HFFc6 (cell line): ENCODE measurements at regions not wholly inside any gene's neighbourhood (a gene's known extent, or its start where the extent isn't known, plus 50 kb on each side); places are given as distances from the start of the nearest gene placed in this dataset.
"Not testable (repeated sequence)": the region's sequence is repeated elsewhere in the genome, so short reads cannot be mapped to it uniquely, and the experiment has no call there.

Experiments
- DNase-seq: peaks from one replicate; pipeline ENCODE4 v3.0.0-alpha.2; 2018
- H3K27ac Mint-ChIP-seq: 2 replicates; pipeline ENCODE4 v1.8.0; 2020; ENCODE audit warnings: mild to moderate bottlenecking, mixed read lengths
- H3K27me3 Mint-ChIP-seq: 2 replicates; pipeline ENCODE4 v1.8.0; 2021; ENCODE audit warnings: mild to moderate bottlenecking, moderate library complexity, mixed read lengths; ENCODE audit not compliant: insufficient read depth
- H3K36me3 Mint-ChIP-seq: 2 replicates; pipeline ENCODE4 v1.8.0; 2021; ENCODE audit warnings: low read depth, mixed read lengths
- H3K4me1 Mint-ChIP-seq: 2 replicates; pipeline ENCODE4 v1.8.0; 2020; ENCODE audit warnings: low read depth, mixed read lengths
- H3K4me3 Mint-ChIP-seq: 2 replicates; pipeline ENCODE4 v1.8.0; 2020; ENCODE audit warnings: mild to moderate bottlenecking, moderate library complexity, mixed read lengths
- H3K9me3 Mint-ChIP-seq: 2 replicates; pipeline ENCODE4 v1.8.0; 2020; ENCODE audit warnings: mild to moderate bottlenecking, mixed read lengths
- CTCF ChIP-seq: fragments of 200-600 bp; sonication (generic); IDR thresholded peaks from 2 replicates; pipeline ENCODE4 v1.5.0; 2021; ENCODE audit warnings: antibody characterized with exemption, mild to moderate bottlenecking

DNA sequence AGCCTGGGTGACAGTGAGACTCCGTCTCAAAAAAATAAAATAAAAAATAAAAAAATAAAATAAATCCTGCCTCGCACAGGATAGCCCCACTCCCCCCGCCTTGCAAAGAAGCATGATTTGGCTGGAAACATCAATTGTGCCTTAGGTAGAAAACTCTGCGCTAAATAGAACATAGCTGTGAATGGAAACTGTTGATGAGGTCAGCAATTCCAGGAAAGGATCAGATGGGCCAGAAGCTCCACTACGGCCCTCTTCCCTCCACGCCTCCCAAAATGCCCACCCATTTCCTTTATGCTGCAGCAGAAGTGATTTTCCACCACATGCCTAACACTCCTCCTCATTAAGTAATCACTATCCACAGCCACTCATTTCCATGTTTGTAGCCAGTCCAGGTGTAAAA lies 473.4 kb downstream of the XYLT1 start:
- TF ChIP-seq CTCF = no peak
- Mint-ChIP-seq H3K27ac (no peak overlapping the region), H3K9me3 (peaks cover 37% of the 10 kb centered on the region), H3K36me3 (peaks cover 8% of the 10 kb centered on the region), H3K27me3 (peaks cover 2% of the 10 kb centered on the region; the same call in 1 of the 2 replicates), H3K4me3 (no peak overlapping the region), H3K4me1 (no peaks in the 10 kb centered on the region)
- DNase-seq = no peak

DNA sequence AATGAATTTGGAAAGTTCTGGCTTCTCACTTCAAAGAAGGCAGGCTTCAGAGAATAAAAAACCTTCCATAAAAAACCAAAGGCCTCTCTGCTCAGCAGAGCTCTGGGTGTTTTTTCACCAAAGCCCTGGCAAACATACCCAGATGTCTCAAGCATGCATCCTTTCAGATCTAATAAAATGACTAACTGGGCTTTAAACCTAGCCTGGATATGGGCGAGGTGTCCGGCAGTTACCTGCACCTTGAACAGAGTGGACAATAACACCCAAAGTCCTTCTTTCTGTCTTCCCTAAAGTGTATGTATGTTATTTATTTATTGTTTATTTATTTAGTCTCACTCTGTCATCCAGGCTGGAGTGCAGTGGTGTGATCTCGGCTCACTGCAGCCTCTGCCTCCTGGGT lies 469.3 kb downstream of the XYLT1 start:
- peaks cover 24% of the 10 kb centered on the region for H3K9me3 Mint-ChIP-seq
- no peak for TF ChIP-seq CTCF
- no peak overlapping the region for H3K4me3 Mint-ChIP-seq
- DNase-seq = no peak
- no peaks in the 10 kb centered on the region for H3K4me1 Mint-ChIP-seq
- peaks cover 2% of the 10 kb centered on the region; the same call in 1 of the 2 replicates for H3K27me3 Mint-ChIP-seq
- H3K27ac Mint-ChIP-seq = no peak overlapping the region
- H3K36me3 Mint-ChIP-seq = peaks cover 8% of the 10 kb centered on the region

DNA sequence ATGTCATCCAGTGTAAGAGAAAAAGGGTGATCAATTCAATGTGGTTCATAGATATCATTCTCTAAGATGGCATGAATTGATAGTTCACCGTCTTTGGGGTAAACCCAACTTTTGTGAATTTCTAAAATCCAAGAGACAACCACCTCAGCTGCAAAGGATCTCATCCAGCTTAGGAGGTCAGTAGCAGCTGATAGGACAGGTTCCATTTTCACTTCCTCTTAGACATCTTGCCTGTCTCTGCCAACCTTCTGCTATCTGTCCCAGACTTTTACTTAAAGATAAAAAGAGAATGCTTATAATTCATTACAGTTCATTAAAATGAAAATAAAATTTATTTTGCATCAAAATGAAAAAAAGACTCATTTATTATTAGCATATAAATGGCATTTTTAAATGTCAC lies 468.2 kb downstream of the XYLT1 start:
- Mint-ChIP-seq H3K27me3 (peaks cover 2% of the 10 kb centered on the region; the same call in 1 of the 2 replicates), H3K27ac (no peak overlapping the region), H3K9me3 (peaks cover 19% of the 10 kb centered on the region), H3K4me3 (no peak overlapping the region), H3K4me1 (no peaks in the 10 kb centered on the region), H3K36me3 (peaks cover 5% of the 10 kb centered on the region)
- DNase-seq = no peak
- no peak for TF ChIP-seq CTCF

GRCh38 chr16:17005963-17006362 lies 464.8 kb downstream of the XYLT1 start:
- H3K4me3 Mint-ChIP-seq, H3K36me3 Mint-ChIP-seq, H3K27me3 Mint-ChIP-seq, DNase-seq, H3K4me1 Mint-ChIP-seq, H3K27ac Mint-ChIP-seq, H3K9me3 Mint-ChIP-seq: not testable (repeated sequence)

DNA sequence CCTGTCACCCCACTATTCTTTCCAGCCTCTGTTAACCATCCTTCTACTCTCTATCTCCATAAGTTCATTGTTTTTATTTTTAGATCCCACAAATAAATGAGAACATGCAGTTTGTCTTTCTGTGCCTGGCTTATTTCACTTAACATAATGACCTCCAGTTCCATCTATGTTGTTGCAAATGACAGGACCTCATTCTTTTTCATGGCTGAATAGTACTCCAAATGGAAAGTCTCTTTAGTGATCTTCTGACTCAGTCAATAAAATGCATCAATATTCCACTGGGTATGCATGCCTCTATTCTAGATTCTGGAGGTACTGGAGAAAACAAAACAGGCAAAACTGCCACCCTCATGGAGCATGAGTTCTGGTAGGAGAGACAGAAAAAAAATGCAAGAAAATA lies 459.0 kb downstream of the XYLT1 start:
- Mint-ChIP-seq H3K4me1 (no peaks in the 10 kb centered on the region), H3K27me3 (peaks cover 3% of the 10 kb centered on the region)
- no peak for TF ChIP-seq CTCF

GRCh38 chr16:17013038-17013437 lies 457.7 kb downstream of the XYLT1 start:
- no peak overlapping the region for H3K4me3 Mint-ChIP-seq
- H3K36me3 Mint-ChIP-seq = no peaks in the 10 kb centered on the region; the same call in 1 of the 2 replicates
- no peak overlapping the region for H3K27ac Mint-ChIP-seq
- H3K27me3 Mint-ChIP-seq = peaks cover 3% of the 10 kb centered on the region
- no peak for TF ChIP-seq CTCF
- no peaks in the 10 kb centered on the region; the same call in none of the 2 replicates for H3K9me3 Mint-ChIP-seq
- H3K4me1 Mint-ChIP-seq = no peaks in the 10 kb centered on the region
- DNase-seq = no peak

More for the DNA sequence above, 459.0 kb downstream of the XYLT1 start:
- H3K27ac Mint-ChIP-seq = no peak overlapping the region
- DNase-seq = no peak
- H3K36me3 Mint-ChIP-seq = no peaks in the 10 kb centered on the region; the same call in 1 of the 2 replicates
- no peaks in the 10 kb centered on the region; the same call in none of the 2 replicates for H3K9me3 Mint-ChIP-seq
- H3K4me3 Mint-ChIP-seq = no peak overlapping the region; the same call in 1 of the 2 replicates
